GM21423 (cell line): ENCODE measurements at regions not wholly inside any gene's neighbourhood (a gene's known extent, or its start where the extent isn't known, plus 50 kb on each side); places are given as distances from the start of the nearest gene placed in this dataset.

ENCODE experiments used
- ATAC-seq: cut with Tn5 transposase; IDR thresholded peaks from one replicate; pipeline ENCODE4 v1.9.1; 2021; ENCODE audit warnings: mild to moderate bottlenecking, moderate library complexity; ENCODE audit not compliant: unreplicated experiment

DNA sequence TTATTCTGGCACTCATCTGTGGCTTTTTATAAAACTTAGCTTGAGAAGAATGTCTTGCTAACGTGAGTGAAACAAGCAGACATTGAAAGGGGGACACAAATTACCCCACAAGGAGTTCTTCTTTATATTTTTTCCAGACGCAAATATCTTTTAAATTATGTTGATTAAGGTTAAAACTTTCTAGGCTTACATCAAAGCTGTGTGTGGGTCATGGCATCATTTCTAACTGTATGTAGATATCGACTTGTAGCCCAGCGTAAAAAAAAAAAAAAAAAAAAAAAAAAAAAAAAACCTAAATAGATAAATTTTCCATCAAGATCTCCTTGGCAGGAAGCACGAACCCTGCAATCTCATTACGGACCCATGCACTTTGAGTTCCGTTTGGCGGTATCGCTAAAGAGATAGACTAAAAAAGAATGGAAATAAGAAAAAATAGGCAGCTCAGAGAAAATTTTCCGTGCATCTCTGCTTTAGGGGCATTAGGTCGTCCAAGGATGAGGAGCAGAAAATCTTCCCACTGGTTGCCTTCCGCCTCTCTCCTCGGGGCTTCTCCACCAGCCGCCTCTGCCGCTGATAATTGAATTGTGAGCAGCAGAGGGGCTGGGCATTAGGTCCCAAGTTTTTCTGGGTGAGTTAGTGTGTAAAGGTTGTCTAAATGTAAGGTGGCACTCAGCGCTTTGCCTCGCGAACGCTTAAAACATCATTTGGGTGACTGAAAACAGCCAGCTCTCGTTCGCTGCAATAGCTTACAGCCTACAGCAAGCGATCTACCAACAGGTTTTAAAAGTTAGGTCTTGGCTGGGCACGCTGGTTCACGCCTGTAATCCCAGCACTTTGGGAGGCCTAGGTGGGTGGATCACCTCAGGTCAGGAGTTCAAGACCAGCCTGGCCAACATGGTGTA is 194.0 kb downstream of the TRIM27 start:
- ATAC-seq: no peak

DNA sequence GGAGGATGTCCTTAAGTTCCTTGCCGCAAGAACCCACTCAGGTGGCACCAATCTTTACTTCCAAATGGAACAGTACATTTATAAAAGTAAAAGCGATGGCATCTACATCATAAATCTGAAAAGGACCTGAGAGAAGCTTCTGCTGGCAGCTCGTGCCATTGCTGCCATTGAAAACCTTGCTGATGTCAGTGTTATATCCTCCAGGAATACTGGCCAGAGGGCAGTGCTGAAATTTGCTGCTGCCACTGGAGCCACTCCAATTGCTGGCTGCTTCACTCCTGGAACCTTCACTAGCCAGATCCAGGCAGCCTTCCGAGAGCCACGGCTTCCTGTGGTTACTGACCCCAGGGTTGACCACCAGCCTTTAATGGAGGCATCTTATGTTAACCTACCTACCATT is 191.7 kb downstream of the TRIM27 start:
- no peak for ATAC-seq

DNA sequence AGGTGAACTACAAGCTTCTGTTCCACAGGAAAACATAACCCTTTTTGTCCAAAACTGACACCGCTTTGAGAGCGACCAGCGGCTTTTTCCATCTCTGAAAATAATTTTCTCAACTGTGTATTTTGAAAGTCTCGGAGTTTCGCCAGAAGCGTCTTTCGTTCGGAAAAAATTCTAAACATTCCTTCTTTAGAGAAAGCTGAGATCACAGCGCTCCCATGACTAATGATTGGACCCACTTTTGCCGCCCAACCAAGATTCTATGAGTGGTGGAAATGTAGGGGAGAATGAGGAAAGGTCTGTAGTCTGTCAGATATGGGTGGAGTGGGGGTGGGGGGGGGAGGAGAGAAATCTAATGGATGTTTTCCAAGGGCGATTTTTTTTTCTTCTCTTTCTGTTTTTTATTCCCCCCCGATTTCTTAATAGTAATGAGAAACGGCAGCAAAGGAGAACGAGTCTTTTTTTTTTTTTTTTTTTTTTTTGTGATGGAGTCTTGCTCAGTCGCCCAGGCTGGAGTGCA is 189.3 kb downstream of the TRIM27 start:
- no peak for ATAC-seq

DNA sequence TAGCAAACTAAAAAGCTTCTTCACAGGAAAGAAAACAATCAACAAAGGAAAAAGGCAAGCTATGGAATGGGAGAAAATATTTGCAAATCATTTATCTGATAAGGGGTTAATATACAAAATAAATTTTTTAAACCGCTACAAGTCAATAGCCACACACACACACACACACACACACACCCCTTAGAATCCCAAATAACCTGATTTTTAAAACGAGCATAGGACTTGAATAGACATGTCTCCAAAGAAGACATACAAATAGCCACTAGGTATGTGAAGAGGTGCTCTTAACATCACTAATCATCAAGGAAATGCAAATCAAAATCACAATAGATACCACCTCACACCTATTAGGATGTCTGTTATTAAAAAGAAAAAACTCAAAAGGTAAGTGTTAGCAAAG is 187.7 kb downstream of the TRIM27 start:
- ATAC-seq: no peak

DNA sequence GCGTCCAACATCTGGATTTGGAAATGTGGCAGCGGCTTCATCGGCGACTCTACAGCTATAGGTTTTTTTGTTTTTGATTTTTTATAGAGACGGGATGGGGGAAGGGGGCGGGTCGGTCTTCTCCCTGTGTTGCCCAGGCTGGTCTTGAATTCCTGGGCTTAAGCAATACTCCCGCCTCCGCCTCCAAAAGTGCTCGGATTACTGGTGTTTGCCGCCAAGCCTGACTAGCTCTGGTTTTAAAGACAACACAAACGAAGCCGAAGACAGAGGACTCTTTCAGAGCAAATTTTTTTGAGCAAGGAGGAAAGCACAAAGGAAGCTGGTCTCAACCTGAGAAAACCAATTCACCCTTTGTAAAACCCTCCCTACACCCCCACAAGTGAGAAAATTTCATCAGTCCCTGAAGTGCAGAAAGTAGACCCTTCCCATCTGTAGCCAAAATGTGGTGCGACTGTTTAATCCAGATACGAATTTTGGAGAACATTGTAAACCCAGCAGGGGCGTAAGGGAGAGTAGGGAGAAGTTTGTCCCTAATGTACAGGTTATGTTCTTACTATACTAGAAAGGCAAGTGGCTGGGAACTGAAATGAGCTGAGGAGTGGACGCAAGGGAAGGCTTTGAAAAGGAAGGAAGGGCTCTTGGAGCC is 185.9 kb downstream of the TRIM27 start:
- ATAC-seq: no peak

DNA sequence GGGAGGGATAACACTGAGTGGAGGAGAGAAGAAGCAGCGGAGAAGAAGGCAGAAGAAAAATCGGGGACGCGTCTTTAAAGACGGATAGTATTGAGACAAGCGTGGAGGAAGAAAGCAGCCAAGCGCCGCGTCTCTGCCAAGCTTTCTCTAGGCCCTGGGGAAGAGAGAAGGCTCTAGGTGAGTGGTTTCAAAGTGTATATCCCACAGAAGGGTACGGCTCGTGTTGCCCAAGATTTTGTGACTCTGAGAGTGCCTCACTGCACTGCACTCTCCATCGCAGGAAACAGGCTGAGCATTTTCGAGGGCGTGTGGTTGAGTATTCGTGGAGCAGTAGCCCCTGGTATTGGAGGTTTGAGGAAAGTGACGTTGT is 185.4 kb downstream of the TRIM27 start:
- no peak for ATAC-seq

DNA sequence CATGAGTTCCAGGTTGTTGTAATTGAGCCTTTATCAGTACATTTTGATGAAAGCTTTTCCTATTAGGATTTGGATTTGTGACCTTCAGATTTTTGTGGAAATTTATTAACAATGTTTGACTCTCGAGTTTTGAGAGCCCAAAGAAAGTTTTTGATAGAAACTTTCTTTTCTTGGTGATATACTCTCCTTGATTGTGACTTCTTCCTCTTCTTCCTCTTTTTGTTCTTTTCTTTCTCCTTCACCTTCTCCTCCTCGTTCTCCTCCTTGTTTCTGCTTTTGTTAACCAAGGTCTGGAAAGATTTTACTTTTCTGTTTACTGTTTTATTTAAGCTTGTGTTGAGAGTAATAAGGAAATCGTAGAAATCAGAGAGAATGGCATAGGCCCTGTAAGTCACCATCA is 182.4 kb downstream of the TRIM27 start:
- ATAC-seq: no peak

DNA sequence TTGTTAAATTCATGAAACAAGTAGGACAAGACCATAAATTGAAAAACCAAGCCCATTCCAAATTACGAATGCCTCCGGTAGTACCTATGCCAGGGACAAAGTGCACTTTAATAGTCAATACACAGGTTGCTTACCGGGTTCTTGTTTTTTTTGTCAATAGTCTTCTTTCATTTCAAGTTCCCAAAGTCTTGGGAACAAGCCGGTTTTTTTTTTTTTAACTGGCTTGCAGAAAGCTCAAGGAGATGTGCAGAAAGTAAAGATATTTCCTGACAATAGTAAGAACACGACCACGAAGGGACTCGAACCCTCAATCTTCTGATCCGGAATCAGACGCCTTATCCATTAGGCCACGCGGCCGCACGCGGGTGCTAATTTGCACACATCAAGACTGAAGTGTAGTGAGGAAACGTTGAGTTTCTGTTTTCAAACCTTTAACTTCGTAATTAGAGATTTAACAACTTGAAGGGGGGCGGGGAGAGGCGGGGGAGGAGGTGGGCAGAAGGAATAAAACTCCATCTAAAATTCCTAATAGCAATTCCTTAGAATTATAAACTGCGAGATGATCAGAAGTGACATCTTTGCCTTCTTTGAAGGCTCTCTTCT is 181.0 kb downstream of the TRIM27 start:
- ATAC-seq: no peak

DNA sequence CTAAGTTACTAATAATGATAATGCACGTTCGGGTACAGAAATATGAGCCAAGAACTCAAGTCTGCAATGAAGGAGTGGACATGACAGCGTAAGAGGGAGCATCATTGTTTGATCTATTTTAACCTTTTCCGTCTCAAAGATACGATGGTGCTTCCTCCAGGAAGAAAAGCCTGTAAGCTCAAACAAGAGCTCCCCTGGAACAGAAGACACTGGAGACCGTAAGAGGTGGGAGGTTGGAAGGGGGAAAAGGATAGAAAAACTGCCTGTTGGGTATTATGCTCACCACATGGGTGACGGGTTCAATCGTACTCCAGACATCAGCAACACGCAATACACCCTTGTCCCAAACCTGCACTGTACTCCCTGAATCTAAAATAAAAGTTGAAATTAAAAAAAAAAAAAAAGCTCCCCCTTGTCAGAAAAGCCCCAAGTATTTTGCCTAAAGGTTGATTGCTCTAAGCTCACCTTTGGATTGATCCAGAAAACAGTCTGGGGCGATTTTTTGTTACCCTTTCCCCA is 180.5 kb downstream of the TRIM27 start:
- ATAC-seq: no peak

DNA sequence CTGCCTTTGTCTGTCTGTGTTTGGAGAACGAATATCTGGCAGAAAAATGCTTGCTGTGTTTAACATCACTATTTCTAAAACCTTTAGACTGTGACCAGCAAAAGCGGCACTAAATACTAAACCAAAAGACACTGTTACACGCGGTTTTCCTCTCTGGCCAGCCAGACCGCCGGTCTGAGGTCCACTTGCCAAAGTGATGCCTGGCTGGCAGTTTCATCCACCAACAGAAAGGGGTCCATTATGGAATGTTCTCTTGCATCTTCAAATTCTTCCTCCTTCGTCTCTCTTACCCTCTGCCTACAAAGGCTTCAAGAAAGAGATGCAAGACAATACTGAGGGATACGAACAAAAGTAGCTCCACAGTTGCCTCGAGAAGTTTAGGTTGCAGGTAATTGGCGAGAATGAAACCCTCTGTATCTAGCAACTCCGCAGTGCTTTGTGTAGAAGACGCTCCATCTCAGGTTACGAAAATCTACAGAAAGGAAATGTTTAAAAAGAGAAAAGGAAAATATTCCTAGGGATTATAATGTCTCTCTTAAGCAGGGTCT is 176.6 kb downstream of the TRIM27 start:
- no peak for ATAC-seq

DNA sequence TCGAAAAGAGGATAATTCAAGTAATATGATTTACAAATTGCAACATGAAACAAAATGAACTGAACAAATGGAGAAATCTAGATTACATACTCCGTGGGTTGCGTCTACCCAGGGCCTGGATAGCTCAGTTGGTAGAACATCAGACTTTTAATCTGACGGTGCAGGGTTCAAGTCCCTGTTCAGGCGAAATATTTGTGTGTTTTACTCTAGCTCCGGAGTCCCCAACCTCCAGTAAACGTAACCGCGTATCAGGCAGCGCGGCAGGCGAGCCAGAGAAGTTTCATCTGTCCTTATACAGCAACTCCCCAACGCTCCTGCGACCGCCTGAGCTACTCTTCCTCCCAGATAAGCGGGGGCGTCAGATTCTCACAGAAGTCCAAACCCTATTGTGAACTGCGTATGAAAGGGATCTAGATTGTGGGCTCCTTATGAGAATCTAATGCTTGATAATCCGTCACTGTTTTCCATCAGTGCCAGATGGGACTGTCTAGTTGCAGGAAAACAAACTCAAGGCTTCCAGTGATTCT is 176.1 kb downstream of the TRIM27 start:
- no peak for ATAC-seq

DNA sequence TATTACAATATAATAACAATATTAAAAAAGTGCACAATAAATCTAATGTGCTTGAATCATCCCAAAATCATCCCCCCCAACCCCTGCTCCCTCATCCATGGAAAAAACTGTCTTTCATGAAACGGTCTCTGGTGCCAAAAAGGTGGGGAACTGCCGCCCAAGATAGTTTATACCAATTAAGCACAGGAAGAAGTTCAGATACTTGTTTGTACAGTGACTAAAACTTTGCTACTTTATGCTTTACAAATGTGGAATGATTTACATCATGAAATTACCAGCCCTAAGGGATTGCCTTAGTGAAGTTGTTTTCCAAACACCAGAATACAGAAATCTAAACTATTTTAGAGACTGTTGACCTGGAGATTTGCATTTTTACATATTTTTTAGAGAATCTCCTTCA is 175.6 kb downstream of the TRIM27 start:
- ATAC-seq: no peak

DNA sequence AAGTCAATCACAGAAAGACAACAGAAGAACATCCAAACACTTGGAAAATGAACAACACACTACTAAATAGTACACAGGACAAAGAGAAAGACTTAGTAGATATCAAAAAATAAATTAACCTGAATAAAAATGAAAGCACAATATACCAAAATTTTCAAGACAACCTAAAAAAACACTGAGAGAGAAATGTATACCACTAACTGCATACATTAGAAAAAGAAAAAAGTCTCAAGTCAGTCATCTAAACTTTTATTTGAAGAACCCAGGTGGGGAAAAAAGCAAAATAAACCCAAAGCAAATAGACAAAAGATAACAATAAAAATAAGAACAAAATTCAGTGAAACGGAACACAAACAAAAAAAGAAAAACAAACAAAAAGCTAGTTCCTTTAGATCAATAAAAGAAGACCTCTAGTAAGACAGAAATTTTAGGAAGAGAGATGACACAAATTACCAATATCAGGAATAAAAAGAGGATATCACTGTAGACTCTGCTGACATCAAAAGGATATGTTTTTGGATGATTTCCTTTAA is 172.8 kb downstream of the TRIM27 start:
- no peak for ATAC-seq

DNA sequence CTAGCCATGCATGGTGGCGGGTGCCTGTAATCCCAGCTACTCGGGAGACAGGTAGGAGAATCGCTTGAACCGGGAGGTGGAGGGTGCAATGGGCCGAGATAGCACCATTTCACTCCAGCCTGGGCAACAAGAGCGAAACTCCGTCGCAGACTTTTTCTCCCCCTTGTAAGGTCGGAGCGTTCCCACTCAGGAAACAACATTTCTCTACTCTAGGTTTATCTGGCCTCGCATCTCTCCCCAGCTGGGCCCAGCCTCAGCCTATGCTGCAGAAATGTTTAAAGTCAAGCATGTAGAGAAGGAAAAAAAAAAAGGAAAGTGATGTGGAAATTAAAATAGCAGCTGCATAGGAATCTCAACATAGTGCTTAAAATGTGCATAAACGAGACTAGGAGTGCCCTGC is 172.3 kb downstream of the TRIM27 start:
- ATAC-seq: no peak

DNA sequence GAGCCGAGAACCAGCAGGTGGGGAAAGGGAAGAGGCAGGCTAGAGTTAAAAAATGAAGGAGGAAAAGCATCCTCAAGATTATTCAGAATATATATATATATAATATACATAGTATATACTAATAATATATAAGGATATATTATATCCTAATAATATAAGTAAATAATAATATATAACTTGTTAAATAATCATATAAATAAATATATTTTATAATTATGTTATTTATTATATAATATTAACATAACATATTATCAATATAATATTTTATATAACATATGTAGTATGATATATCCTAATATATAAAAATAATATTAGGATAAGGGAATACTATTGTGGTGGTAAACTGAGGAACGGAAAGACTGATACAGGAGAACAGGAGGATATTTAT is 171.8 kb downstream of the TRIM27 start:
- ATAC-seq: no peak

DNA sequence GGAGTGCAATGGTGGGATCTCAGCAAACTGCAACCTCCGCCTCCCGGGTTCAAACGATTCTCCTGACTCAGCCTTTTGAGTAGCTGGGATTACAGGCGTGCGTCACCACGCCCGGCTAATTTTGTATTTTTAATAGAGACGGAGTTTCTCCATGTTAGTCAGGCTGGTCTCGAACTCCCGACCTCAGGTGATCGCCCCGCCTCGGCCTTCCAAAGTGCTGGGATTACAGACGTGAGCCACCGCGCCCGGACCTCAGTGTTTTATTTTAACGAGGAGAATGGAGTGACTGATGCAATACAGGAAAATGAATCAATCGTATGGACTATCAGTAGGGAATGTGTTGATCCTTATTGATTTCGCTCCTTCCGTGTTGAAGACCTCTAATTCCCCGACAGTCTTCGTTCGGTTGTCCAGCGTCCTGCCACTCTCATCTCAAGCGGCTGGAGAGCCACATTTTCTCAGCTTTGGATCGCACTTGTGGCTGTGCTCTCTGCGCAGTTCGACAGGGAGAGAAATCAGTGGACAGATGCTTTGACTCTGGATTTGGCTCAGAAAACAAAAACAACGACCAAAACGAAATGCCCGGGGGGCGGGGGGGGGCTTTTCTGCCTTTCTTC is 166.2 kb downstream of the TRIM27 start:
- ATAC-seq: no peak

DNA sequence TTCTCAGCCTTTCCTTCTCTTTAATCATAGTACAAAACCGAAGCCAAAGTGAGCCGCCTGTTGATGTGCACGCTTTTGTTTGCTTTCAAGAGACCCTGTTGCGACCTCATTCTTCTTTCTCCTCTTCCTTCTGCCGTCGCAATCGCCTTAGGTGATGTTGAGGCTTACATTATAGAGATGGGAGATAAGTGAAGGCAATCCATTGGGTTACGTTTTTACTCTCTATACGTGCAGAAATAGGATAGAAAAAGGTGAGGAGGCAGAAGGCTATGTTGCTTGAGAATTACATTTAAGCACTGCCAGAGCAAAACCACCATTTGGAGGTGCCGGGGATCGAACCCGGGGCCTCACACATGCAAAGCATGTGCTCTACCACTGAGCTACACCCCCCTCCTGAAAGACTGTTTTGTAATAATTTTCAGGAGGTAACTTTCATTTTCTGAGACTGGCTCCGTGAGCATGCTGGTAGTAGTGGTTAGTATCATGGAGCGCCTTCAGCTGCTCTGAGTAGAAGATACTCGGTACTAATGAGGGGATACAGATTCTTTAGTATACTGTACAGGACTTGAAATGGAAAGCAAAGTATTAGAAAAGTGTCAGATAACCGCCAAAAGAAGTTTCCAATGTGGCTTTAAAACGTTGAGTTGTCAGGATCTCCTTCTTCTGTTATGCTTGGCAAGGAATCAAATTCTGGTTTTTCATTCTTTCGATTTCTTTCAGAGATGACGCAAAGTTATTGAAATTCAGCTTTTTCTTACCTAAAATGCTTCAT is 165.6 kb downstream of the TRIM27 start:
- ATAC-seq: no peak

DNA sequence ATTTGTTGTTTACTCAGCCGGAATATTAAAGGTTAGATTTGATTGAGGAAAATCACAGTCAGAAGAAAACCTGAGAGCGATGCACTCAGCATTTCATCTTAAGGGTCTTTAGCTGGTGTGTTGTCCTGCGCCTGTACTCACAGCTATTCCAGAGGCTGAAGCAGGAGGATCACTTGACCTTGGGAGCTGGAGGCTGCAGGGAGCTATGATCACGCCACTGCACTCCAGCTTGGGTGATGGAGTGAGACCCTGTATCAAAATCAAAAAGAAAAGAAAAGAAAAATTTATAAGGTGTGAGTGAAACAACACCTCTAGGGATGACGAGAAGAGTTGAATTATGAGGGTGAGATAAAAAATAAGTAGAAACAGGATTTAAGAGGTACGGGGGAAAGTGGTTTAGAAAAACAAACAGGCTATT is 165.0 kb downstream of the TRIM27 start:
- no peak for ATAC-seq

DNA sequence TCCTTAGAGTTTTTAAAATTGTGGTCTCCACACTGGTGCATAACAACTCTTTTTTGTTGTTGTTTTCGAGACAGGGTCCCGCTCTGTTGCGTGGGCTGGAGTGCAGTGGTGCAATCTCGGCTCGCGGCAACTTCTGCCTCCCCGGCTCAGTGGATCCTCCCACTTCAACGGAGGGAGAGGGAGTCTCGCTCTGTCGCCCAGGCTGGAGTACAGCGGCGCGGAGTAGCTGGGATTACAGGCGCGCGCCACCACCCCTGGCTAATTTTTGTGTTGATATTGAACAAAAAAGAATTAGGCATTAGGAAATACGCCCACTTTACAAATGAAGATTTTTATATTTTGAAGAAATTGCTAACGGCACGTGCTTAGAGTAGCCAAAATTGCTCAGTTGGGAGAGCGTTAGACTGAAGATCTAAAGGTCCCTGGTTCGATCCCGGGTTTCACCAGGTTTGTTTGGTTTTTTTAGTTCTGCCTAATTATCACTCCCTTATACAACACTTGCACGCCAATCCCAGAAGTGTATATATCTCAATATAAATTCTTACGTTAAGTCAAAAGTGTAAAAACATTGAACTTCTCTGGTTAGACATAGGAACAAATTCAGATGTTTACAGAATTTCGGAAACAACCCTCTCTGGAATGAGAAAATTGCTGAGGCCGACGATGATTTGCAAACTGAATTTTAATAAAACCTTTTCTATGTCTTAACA is 159.6 kb downstream of the TRIM27 start:
- ATAC-seq: no peak
